HEK293 (cell line): ENCODE measurements at regions not wholly inside any gene's neighbourhood (a gene's known extent, or its start where the extent isn't known, plus 50 kb on each side); places are given as distances from the start of the nearest gene placed in this dataset.

Experiments used
- CTCF ChIA-PET: fragments of 350-600 bp; formaldehyde crosslinking; extraction: SDS; loops from one replicate; lab custom pipeline; 2021; ENCODE audit warnings: antibody characterized with exemption; lab: Yijun Ruan, JAX
- POLR2A ChIA-PET: fragments of 300-600 bp; formaldehyde crosslinking; extraction: SDS; loops from one replicate; lab custom pipeline; 2020; ENCODE audit warnings: antibody characterized with exemption, inconsistent platforms; lab: Yijun Ruan, JAX
- H3K27ac ChIP-seq: fragments of 200-500 bp; sonication (Bioruptor generic); 2 replicates; pipeline ENCODE4 v1.5.1; 2014; ENCODE audit warnings: low read depth, low read length, control low read depth, inconsistent platforms; ENCODE audit errors: extremely low read depth
- H3K36me3 ChIP-seq, 2 experiments: fragments of 200-500 bp in 1 of 2; sonication (Bioruptor generic) in 1 of 2; 1 replicate in 1 of 2; 2 replicates in 1 of 2; pipeline ENCODE4 v1.5.1; 2014 to 2017; ENCODE audit warnings: inconsistent platforms in 2 of 2, low read length in 2 of 2; ENCODE audit not compliant: control insufficient read depth in 2 of 2, insufficient read depth in 1 of 2
- H3K4me1 ChIP-seq: fragments of 200-500 bp; sonication (Bioruptor generic); 2 replicates; pipeline ENCODE4 v1.5.1; 2014; ENCODE audit warnings: mild to moderate bottlenecking, low read length, inconsistent platforms; ENCODE audit not compliant: control insufficient read depth, insufficient read depth
- H3K4me3 ChIP-seq: 2 replicates; pipeline ENCODE4 v1.5.1; 2011; ENCODE audit warnings: low read depth, mild to moderate bottlenecking, control low read depth, low read length, moderate library complexity
- H3K9me3 ChIP-seq: fragments of 200-500 bp; sonication (Bioruptor generic); 2 replicates; pipeline ENCODE4 v1.5.1; 2014; ENCODE audit warnings: low read depth, low read length, inconsistent platforms; ENCODE audit not compliant: control insufficient read depth, insufficient read depth
- BCL6B ChIP-seq: fragments of 450-650 bp; formaldehyde crosslinking; IDR thresholded peaks from 2 replicates; pipeline ENCODE4 v1.5.1; 2017; ENCODE audit warnings: missing biosample characterization, missing genetic modification characterization
- EGR2 ChIP-seq: fragments of 450-650 bp; formaldehyde crosslinking; IDR thresholded peaks from 2 replicates; pipeline ENCODE4 v1.5.1; 2016; ENCODE audit warnings: low read depth, missing biosample characterization, missing genetic modification characterization
- PATZ1 ChIP-seq: fragments of 450-650 bp; formaldehyde crosslinking; IDR thresholded peaks from 2 replicates; pipeline ENCODE4 v1.5.1; 2016; ENCODE audit warnings: missing biosample characterization, missing genetic modification characterization
- PRDM6 ChIP-seq: fragments of 450-650 bp; formaldehyde crosslinking; IDR thresholded peaks from 2 replicates; pipeline ENCODE4 v1.5.1; 2017; ENCODE audit warnings: missing biosample characterization, missing genetic modification characterization
- SP3 ChIP-seq: fragments of 450-650 bp; formaldehyde crosslinking; IDR thresholded peaks from 2 replicates; pipeline ENCODE4 v1.5.1; 2016; ENCODE audit warnings: missing biosample characterization, missing genetic modification characterization
- ZBTB17 ChIP-seq: fragments of 450-650 bp; formaldehyde crosslinking; IDR thresholded peaks from 2 replicates; pipeline ENCODE4 v1.5.1; 2016; ENCODE audit warnings: missing biosample characterization, missing genetic modification characterization
- ZBTB48 ChIP-seq: fragments of 450-650 bp; formaldehyde crosslinking; IDR thresholded peaks from 2 replicates; pipeline ENCODE4 v1.5.1; 2016; ENCODE audit warnings: missing biosample characterization, missing genetic modification characterization
- ZFHX2 ChIP-seq: fragments of 450-650 bp; formaldehyde crosslinking; conservative IDR thresholded peaks from 2 replicates; pipeline ENCODE4 v1.5.1; 2016; ENCODE audit warnings: missing biosample characterization, missing genetic modification characterization
- ZNF114 ChIP-seq: fragments of 450-650 bp; formaldehyde crosslinking; IDR thresholded peaks from 2 replicates; pipeline ENCODE4 v1.5.0; 2017; ENCODE audit warnings: missing biosample characterization, missing genetic modification characterization
- ZNF169 ChIP-seq: fragments of 450-650 bp; formaldehyde crosslinking; IDR thresholded peaks from 2 replicates; pipeline ENCODE4 v1.5.1; 2016; ENCODE audit warnings: missing biosample characterization, missing genetic modification characterization
- ZNF362 ChIP-seq: fragments of 450-650 bp; formaldehyde crosslinking; IDR thresholded peaks from 2 replicates; pipeline ENCODE4 v1.5.1; 2016; ENCODE audit warnings: missing biosample characterization, missing genetic modification characterization
- ZNF423 ChIP-seq: fragments of 450-650 bp; formaldehyde crosslinking; IDR thresholded peaks from 2 replicates; pipeline ENCODE4 v1.5.1; 2016; ENCODE audit warnings: missing biosample characterization, missing genetic modification characterization
- ZNF488 ChIP-seq: fragments of 450-650 bp; formaldehyde crosslinking; IDR thresholded peaks from 2 replicates; pipeline ENCODE4 v1.5.1; 2016; ENCODE audit warnings: missing biosample characterization, missing genetic modification characterization
- ZNF530 ChIP-seq: fragments of 450-650 bp; formaldehyde crosslinking; IDR thresholded peaks from 2 replicates; pipeline ENCODE4 v1.5.1; 2016; ENCODE audit warnings: low read depth, missing biosample characterization, missing genetic modification characterization
- ZNF544 ChIP-seq: fragments of 450-650 bp; formaldehyde crosslinking; IDR thresholded peaks from 2 replicates; pipeline ENCODE4 v1.5.0; 2017; ENCODE audit warnings: missing biosample characterization, missing genetic modification characterization
- ZNF560 ChIP-seq: fragments of 450-650 bp; formaldehyde crosslinking; IDR thresholded peaks from 2 replicates; pipeline ENCODE4 v1.5.1; 2017; ENCODE audit warnings: missing biosample characterization, missing genetic modification characterization, borderline replicate concordance
- ZNF707 ChIP-seq: fragments of 450-650 bp; formaldehyde crosslinking; IDR thresholded peaks from 2 replicates; pipeline ENCODE4 v1.5.1; 2016; ENCODE audit warnings: missing biosample characterization, missing genetic modification characterization
- ZNF768 ChIP-seq: fragments of 450-650 bp; formaldehyde crosslinking; IDR thresholded peaks from 2 replicates; pipeline ENCODE4 v1.5.1; 2018; ENCODE audit warnings: missing biosample characterization, mild to moderate bottlenecking, missing genetic modification characterization
- ZNF843 ChIP-seq: fragments of 450-650 bp; formaldehyde crosslinking; IDR thresholded peaks from 2 replicates; pipeline ENCODE4 v1.5.1; 2016; ENCODE audit warnings: missing biosample characterization, missing genetic modification characterization

- TF ChIP-seq BCL6B (no peak), ZNF530 (tag by site-specific recombination) (no peak), ZNF114 (tag by site-specific recombination) (no peak), SP3 (tag by site-specific recombination) (no peak), ZBTB48 (tag by site-specific recombination) (no peak)
- TF ChIP-seq, all 188 proteins: peak for 0
Observed at GRCh38 chr1:232280910-232281309, 349.0 kb downstream of the SIPA1L2 start (continued).

GRCh38 chr1:232279909-232280400 is 350.0 kb downstream of the SIPA1L2 start:
- TF ChIP-seq ZNF560 (tag by site-specific recombination) (no peak), PATZ1 (tag by site-specific recombination) (no peak), ZBTB17 (tag by site-specific recombination) (peak; percentile 76), ZNF423 (no peak)
- Histone ChIP-seq H3K4me1 (peaks cover 12% of the 10 kb centered on the region; the same call in 1 of the 2 replicates), H3K9me3 (no peaks in the 10 kb centered on the region), H3K36me3 (no peaks in the 10 kb centered on the region), H3K27ac (no peak overlapping the region), H3K4me3 (no peak overlapping the region)
- ChIA-PET CTCF (interaction anchor here (0.6 to 1.5 kb wide), 2 partner anchors 9 to 10 kb away, joined by 3 read pairs; no protein-coding TSS in a partner anchor), POLR2A (no interaction called here)

- POLR2A ChIA-PET: no interaction called here
- Histone ChIP-seq H3K27ac (no peak overlapping the region), H3K36me3 (no peaks in the 10 kb centered on the region)
- TF ChIP-seq ZNF707 (no peak), EGR2 (tag by site-specific recombination) (peak; percentile 72), ZFHX2 (tag by site-specific recombination) (peak; percentile 37; the same call in 1 of the 2 replicates)
- TF ChIP-seq, all 188 proteins: peak for 2
- Histone ChIP-seq H3K4me3 (no peak overlapping the region), H3K4me1 (peaks cover 9% of the 10 kb centered on the region; the same call in 1 of the 2 replicates), H3K9me3 (no peaks in the 10 kb centered on the region)
- CTCF ChIA-PET: no interaction called here
Observed at GRCh38 chr1:232278925-232279324, 351.0 kb downstream of the SIPA1L2 start.

GRCh38 chr1:232276651-232277050 is 353.3 kb downstream of the SIPA1L2 start:
- Histone ChIP-seq H3K36me3 (no peaks in the 10 kb centered on the region), H3K9me3 (no peaks in the 10 kb centered on the region), H3K27ac (no peak overlapping the region), H3K4me1 (peaks cover 16% of the 10 kb centered on the region), H3K4me3 (no peak overlapping the region)
- ChIA-PET CTCF (no interaction called here), POLR2A (no interaction called here)
- no peak for TF ChIP-seq EGR2 (tag by site-specific recombination)
- TF ChIP-seq ZNF843: no peak
- TF ChIP-seq PRDM6 (tag by site-specific recombination): no peak
- TF ChIP-seq ZNF544 (tag by site-specific recombination): no peak
- no peak for TF ChIP-seq ZNF169 (tag by site-specific recombination)
- no peak for TF ChIP-seq ZNF362 (tag by site-specific recombination)
- no peak for TF ChIP-seq ZNF768 (tag by site-specific recombination)
- TF ChIP-seq ZNF488 (tag by site-specific recombination): no peak
